CD14-positive monocyte (primary cell): ENCODE measurements at regions not wholly inside any gene's neighbourhood (a gene's known extent, or its start where the extent isn't known, plus 50 kb on each side); places are given as distances from the start of the nearest gene placed in this dataset.

Experiments used
- DNase-seq, 3 donors: peaks; one replicate each; pipeline ENCODE4 v3.0.0-alpha.2; 2011 to 2022
- H2AFZ ChIP-seq: 2 replicates; pipeline ENCODE4 v1.6.0; 2012; ENCODE audit warnings: mild to moderate bottlenecking, low read depth, low read length, inconsistent platforms; ENCODE audit not compliant: insufficient read depth, poor library complexity, severe bottlenecking
- H3K27ac ChIP-seq, 2 donors: 1 replicate in 1 of 2; 2 replicates in 1 of 2; pipeline ENCODE4 v1.5.1; 2012 to 2013; ENCODE audit warnings: low read length in 2 of 2, control low read depth in 1 of 2, inconsistent platforms in 1 of 2, low read depth in 1 of 2, mild to moderate bottlenecking in 1 of 2
- H3K27me3 ChIP-seq, 2 donors: one replicate each; pipeline versions ENCODE4 v1.6.0 to v1.6.1; 2011 to 2013; ENCODE audit warnings: low read length in 2 of 2; ENCODE audit not compliant: control insufficient read depth in 2 of 2, insufficient read depth in 2 of 2
- H3K36me3 ChIP-seq, 2 donors: replicated peaks in 1 of 2; 1 replicate in 1 of 2; 2 replicates in 1 of 2; pipeline versions ENCODE4 v1.5.1 to v1.6.1; 2012 to 2013; ENCODE audit warnings: low read length in 2 of 2, control low read depth in 1 of 2, inconsistent platforms in 1 of 2, mild to moderate bottlenecking in 1 of 2; ENCODE audit not compliant: insufficient read depth in 2 of 2, control insufficient read depth in 1 of 2
- H3K4me1 ChIP-seq, 2 donors: 1 replicate in 1 of 2; 2 replicates in 1 of 2; pipeline versions ENCODE4 v1.5.1 to v1.6.1; 2012 to 2013; ENCODE audit warnings: low read length in 2 of 2, control low read depth in 1 of 2, inconsistent platforms in 1 of 2, mild to moderate bottlenecking in 1 of 2, moderate library complexity in 1 of 2; ENCODE audit not compliant: insufficient read depth in 2 of 2, control insufficient read depth in 1 of 2
- H3K4me2 ChIP-seq: replicated peaks from 2 replicates; pipeline ENCODE3; 2012; ENCODE audit warnings: low read length, moderate library complexity, mild to moderate bottlenecking; ENCODE audit not compliant: poor library complexity, severe bottlenecking; ENCODE audit errors: extremely low read depth
- H3K4me3 ChIP-seq, 3 experiments: fragments of 200-600 bp in 1 of 3; sonication (generic) in 1 of 3; replicated peaks in 1 of 3; 1 replicate in 2 of 3; 2 replicates in 1 of 3; pipeline ENCODE4 v1.5.1; 2011 to 2013; ENCODE audit warnings: low read length in 3 of 3, mild to moderate bottlenecking in 3 of 3, control low read depth in 2 of 3, low read depth in 2 of 3, inconsistent platforms in 1 of 3, moderate library complexity in 1 of 3
- H3K79me2 ChIP-seq: 2 replicates; pipeline ENCODE4 v1.6.0; 2012; ENCODE audit warnings: mild to moderate bottlenecking, control low read depth, inconsistent platforms, low read length, moderate library complexity; ENCODE audit not compliant: insufficient read depth
- H3K9ac ChIP-seq: 2 replicates; pipeline ENCODE4 v1.6.0; 2017; ENCODE audit warnings: low read length, mild to moderate bottlenecking; ENCODE audit not compliant: insufficient read depth, poor library complexity, severe bottlenecking
- H3K9me3 ChIP-seq, 2 donors: replicated peaks in 1 of 2; 1 replicate in 1 of 2; 2 replicates in 1 of 2; pipeline versions ENCODE4 v1.5.1 to v1.6.1; 2012 to 2013; ENCODE audit warnings: low read length in 2 of 2, control low read depth in 1 of 2; ENCODE audit not compliant: control insufficient read depth in 1 of 2, insufficient read depth in 1 of 2
- H4K20me1 ChIP-seq: 2 replicates; pipeline ENCODE4 v1.6.0; 2012; ENCODE audit warnings: mild to moderate bottlenecking, low read length, control low read depth, moderate library complexity; ENCODE audit not compliant: insufficient read depth
- H3K27ac Mint-ChIP-seq, 7 donors: one replicate each; pipeline ENCODE4 v1.8.0; 2020; ENCODE audit warnings: mild to moderate bottlenecking in 7 of 7, mixed read lengths in 7 of 7, moderate library complexity in 6 of 7, inconsistent platforms in 2 of 7
- H3K27me3 Mint-ChIP-seq, 3 donors: one replicate each; pipeline ENCODE4 v1.8.0; 2021 to 2022; ENCODE audit warnings: low read depth in 3 of 3, mild to moderate bottlenecking in 3 of 3, mixed read lengths in 3 of 3, moderate library complexity in 3 of 3, inconsistent platforms in 1 of 3
- H3K36me3 Mint-ChIP-seq, 2 donors: one replicate each; pipeline ENCODE4 v1.8.0; 2020; ENCODE audit warnings: mixed read lengths in 2 of 2, inconsistent platforms in 1 of 2, mild to moderate bottlenecking in 1 of 2
- H3K4me1 Mint-ChIP-seq: one replicate; pipeline ENCODE4 v1.8.0; 2020; ENCODE audit warnings: mild to moderate bottlenecking, mixed read lengths
- H3K4me3 Mint-ChIP-seq, 2 donors: one replicate each; pipeline ENCODE4 v1.8.0; 2020; ENCODE audit warnings: mild to moderate bottlenecking in 2 of 2, mixed read lengths in 2 of 2, moderate library complexity in 1 of 2
- H3K9me3 Mint-ChIP-seq, 7 donors: one replicate each; pipeline ENCODE4 v1.8.0; 2020 to 2022; ENCODE audit warnings: mixed read lengths in 7 of 7, mild to moderate bottlenecking in 6 of 7, moderate library complexity in 6 of 7, inconsistent platforms in 2 of 7
- WGBS: methylation state at CpG from one replicate; pipeline ENCODE4 v1.1.5; 2013; ENCODE audit warnings: missing lambda C conversion rate; ENCODE audit not compliant: insufficient coverage; 5-methylcytosine and 5-hydroxymethylcytosine counted together
- intact Hi-C, 2 donors: fragments of 100-400 bp; cut with micrococcal nuclease; formaldehyde crosslinking; loops; one replicate each; pipeline versions ENCODE4 v1.15.0 to v1.15.1; 2023
- TF ChIP-seq, protein P1 (sequence below): fragments of 200-600 bp; IDR thresholded peaks from one replicate; pipeline ENCODE4 v1.8.0; 2022; ENCODE audit warnings: antibody characterized with exemption, mild to moderate bottlenecking

DNA sequence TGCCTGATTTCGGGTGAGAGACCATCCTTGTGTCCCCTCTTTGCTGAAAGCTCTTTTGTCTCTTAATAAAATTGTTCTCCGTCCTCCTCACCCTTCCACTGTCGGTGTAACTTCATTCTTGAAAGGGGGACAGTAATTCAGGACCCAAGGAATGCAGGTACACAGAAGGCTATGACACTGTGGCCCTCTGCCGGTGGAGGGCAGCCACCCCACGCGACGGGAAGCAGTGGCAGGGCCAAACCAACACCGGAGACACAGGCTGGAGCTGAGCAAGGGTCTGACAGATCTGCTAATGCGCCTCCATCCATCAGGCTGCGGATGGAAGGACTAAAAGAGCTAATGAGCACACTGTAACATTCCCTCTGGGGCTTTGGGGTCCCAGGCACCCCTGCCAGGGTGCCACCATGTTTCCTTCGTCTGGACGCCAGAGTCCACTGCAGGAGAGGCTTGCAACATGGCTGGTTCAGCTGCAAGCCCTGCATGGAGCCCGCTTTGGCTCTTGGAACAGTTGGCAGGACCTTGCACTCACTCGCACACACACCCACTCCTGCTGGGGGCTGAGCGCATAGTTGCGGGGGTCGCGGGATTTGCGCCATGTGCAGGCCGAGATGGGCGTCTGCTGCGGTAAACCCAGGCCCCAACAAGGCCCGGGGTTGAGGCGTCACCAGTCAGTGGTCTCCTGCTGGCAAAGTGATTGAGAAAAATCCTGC lies 544.1 kb upstream of the CDH7 start:
- TF ChIP-seq, protein P1, sequence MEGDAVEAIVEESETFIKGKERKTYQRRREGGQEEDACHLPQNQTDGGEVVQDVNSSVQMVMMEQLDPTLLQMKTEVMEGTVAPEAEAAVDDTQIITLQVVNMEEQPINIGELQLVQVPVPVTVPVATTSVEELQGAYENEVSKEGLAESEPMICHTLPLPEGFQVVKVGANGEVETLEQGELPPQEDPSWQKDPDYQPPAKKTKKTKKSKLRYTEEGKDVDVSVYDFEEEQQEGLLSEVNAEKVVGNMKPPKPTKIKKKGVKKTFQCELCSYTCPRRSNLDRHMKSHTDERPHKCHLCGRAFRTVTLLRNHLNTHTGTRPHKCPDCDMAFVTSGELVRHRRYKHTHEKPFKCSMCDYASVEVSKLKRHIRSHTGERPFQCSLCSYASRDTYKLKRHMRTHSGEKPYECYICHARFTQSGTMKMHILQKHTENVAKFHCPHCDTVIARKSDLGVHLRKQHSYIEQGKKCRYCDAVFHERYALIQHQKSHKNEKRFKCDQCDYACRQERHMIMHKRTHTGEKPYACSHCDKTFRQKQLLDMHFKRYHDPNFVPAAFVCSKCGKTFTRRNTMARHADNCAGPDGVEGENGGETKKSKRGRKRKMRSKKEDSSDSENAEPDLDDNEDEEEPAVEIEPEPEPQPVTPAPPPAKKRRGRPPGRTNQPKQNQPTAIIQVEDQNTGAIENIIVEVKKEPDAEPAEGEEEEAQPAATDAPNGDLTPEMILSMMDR, result no peak
- no peaks in the 10 kb centered on the region for H4K20me1 ChIP-seq
- no peak overlapping the region for H3K4me3 ChIP-seq
- 92% methylated on average over 17 of the region's 24 CpGs for WGBS
- H3K9me3 Mint-ChIP-seq, result peaks cover 0 to 4% (median 2%) of the 10 kb centered on the region in 7 donors
- peaks cover 0 to 1% (median 0%) of the 10 kb centered on the region in 3 donors for H3K27me3 Mint-ChIP-seq
- H3K36me3 ChIP-seq, result no peaks in the 10 kb centered on the region
- no peaks in the 10 kb centered on the region for H3K36me3 Mint-ChIP-seq
- H2AFZ ChIP-seq, result no peak overlapping the region
- H3K27ac ChIP-seq, result no peak overlapping the region
- no peak overlapping the region for H3K9ac ChIP-seq
- no peaks in the 10 kb centered on the region for H3K4me1 ChIP-seq
- H3K4me2 ChIP-seq, result no peak overlapping the region
- no peaks in the 10 kb centered on the region for H3K27me3 ChIP-seq
- no peak overlapping the region for H3K27ac Mint-ChIP-seq
- no peak overlapping the region for H3K4me3 Mint-ChIP-seq
- intact Hi-C loops, result no loop called here
- no peak for DNase-seq
- no peaks in the 10 kb centered on the region for H3K79me2 ChIP-seq
- peaks cover 7 to 13% of the 10 kb centered on the region in 2 donors for H3K9me3 ChIP-seq
- H3K4me1 Mint-ChIP-seq, result no peaks in the 10 kb centered on the region

DNA sequence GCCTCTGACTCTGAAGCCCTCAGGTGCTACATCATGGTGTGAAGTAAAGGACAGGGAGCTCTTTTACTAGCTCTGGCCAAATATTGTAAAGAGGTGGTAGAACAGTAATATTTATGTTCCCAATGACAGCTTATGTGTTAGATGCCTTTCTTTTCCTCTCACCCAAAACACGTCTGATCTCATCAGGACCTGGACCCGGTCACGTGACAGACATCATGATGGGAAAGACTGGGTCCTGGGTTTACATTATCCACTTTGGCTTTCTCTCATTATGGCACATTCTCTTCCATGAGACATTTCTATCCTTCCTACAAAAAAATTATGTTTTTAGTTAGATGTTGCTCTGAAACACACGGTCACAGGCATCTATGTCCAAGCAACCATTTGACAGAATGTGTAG lies 548.7 kb upstream of the CDH7 start:
- H3K27me3 ChIP-seq, result no peaks in the 10 kb centered on the region
- no peaks in the 10 kb centered on the region for H3K36me3 Mint-ChIP-seq
- H3K36me3 ChIP-seq, result no peaks in the 10 kb centered on the region
- no peak overlapping the region for H3K9ac ChIP-seq
- H3K9me3 ChIP-seq, result peaks cover 7 to 14% of the 10 kb centered on the region in 2 donors
- no CpG with 5 or more reads among the region's 4 CpGs for WGBS
- no peak for DNase-seq
- H4K20me1 ChIP-seq, result no peaks in the 10 kb centered on the region
- H3K27ac ChIP-seq, result no peak overlapping the region
- no peak overlapping the region for H2AFZ ChIP-seq
- no peaks in the 10 kb centered on the region for H3K27me3 Mint-ChIP-seq
- H3K9me3 Mint-ChIP-seq, result peaks cover 0 to 4% (median 2%) of the 10 kb centered on the region in 7 donors
- intact Hi-C loops, result no loop called here
- no peaks in the 10 kb centered on the region for H3K79me2 ChIP-seq
- TF ChIP-seq, protein P1, result no peak
- no peak overlapping the region for H3K4me3 Mint-ChIP-seq
- no peaks in the 10 kb centered on the region for H3K4me1 ChIP-seq
- no peak overlapping the region for H3K4me2 ChIP-seq
- no peak overlapping the region for H3K4me3 ChIP-seq
- H3K4me1 Mint-ChIP-seq, result no peaks in the 10 kb centered on the region
- H3K27ac Mint-ChIP-seq, result no peak overlapping the region
